Neural progenitor cell (in vitro differentiated cells): ENCODE measurements at regions not wholly inside any gene's neighbourhood (a gene's known extent, or its start where the extent isn't known, plus 50 kb on each side); places are given as distances from the start of the nearest gene placed in this dataset.

ENCODE experiments used
- DNase-seq: peaks from one replicate; pipeline ENCODE4 v3.0.0-alpha.2; 2016; ENCODE audit warnings: low spot score
- H2AFZ ChIP-seq: fragments of 200-600 bp; sonication (generic); replicated peaks from 2 replicates; pipeline ENCODE4 v1.6.1; 2016; ENCODE audit warnings: antibody characterized with exemption
- H3F3A ChIP-seq: fragments of 200-600 bp; sonication (generic); 2 replicates; pipeline ENCODE4 v1.6.1; 2016; ENCODE audit warnings: antibody characterized with exemption, low read depth
- H3K27ac ChIP-seq: fragments of 200-600 bp; sonication (generic); 2 replicates; pipeline ENCODE4 v1.5.1; 2016; ENCODE audit warnings: mild to moderate bottlenecking
- H3K27me3 ChIP-seq: fragments of 200-600 bp; sonication (generic); 2 replicates; pipeline ENCODE4 v1.6.1; 2016; ENCODE audit warnings: mild to moderate bottlenecking, moderate library complexity
- H3K36me3 ChIP-seq: fragments of 200-600 bp; sonication (generic); 2 replicates; pipeline ENCODE4 v1.5.1; 2016
- H3K4me1 ChIP-seq: fragments of 200-600 bp; sonication (generic); 2 replicates; pipeline ENCODE4 v1.6.1; 2016; ENCODE audit warnings: mixed run types
- H3K4me2 ChIP-seq: fragments of 200-600 bp; sonication (generic); 2 replicates; pipeline ENCODE4 v1.6.1; 2016
- H3K4me3 ChIP-seq: fragments of 200-600 bp; sonication (generic); 2 replicates; pipeline ENCODE4 v1.5.1; 2016
- H3K79me2 ChIP-seq: fragments of 200-600 bp; sonication (generic); 2 replicates; pipeline ENCODE4 v1.6.1; 2016; ENCODE audit warnings: low read depth
- H3K9ac ChIP-seq: fragments of 200-600 bp; sonication (generic); 2 replicates; pipeline ENCODE4 v1.6.1; 2016
- H3K9me3 ChIP-seq: fragments of 200-600 bp; sonication (generic); 2 replicates; pipeline ENCODE4 v1.5.1; 2016; ENCODE audit warnings: low read depth
- H4K20me1 ChIP-seq: fragments of 200-600 bp; sonication (generic); 2 replicates; pipeline ENCODE4 v1.6.1; 2016; ENCODE audit warnings: low read depth
- H3K27ac Mint-ChIP-seq: 3 replicates; pipeline ENCODE4 v1.8.0; 2021; ENCODE audit warnings: mixed read lengths
- H3K27me3 Mint-ChIP-seq: 2 replicates; pipeline ENCODE4 v1.8.0; 2022; ENCODE audit warnings: low read depth, mild to moderate bottlenecking, inconsistent platforms, moderate library complexity, mixed read lengths; ENCODE audit not compliant: insufficient read depth
- H3K36me3 Mint-ChIP-seq: 3 replicates; pipeline ENCODE4 v1.8.0; 2021; ENCODE audit warnings: mixed read lengths
- H3K4me1 Mint-ChIP-seq: 3 replicates; pipeline ENCODE4 v1.8.0; 2021; ENCODE audit warnings: mixed read lengths
- H3K4me3 Mint-ChIP-seq: 3 replicates; pipeline ENCODE4 v1.8.0; 2021; ENCODE audit warnings: mild to moderate bottlenecking, moderate library complexity, mixed read lengths
- H3K9me3 Mint-ChIP-seq: 3 replicates; pipeline ENCODE4 v1.8.0; 2020; ENCODE audit warnings: mixed read lengths
- CTCF ChIP-seq: fragments of 200-600 bp; sonication (generic); IDR thresholded peaks from 2 replicates; pipeline ENCODE4 v1.5.1; 2017; ENCODE audit warnings: antibody characterized with exemption, mild to moderate bottlenecking
- EZH2 ChIP-seq: fragments of 200-600 bp; sonication (generic); IDR thresholded peaks from 2 replicates; pipeline ENCODE4 v1.6.1; 2017; ENCODE audit warnings: antibody characterized with exemption, mild to moderate bottlenecking, moderate library complexity
- EZH2phosphoT487 ChIP-seq: fragments of 200-600 bp; sonication (generic); IDR thresholded peaks from 2 replicates; pipeline ENCODE4 v1.6.1; 2017; ENCODE audit warnings: antibody characterized with exemption

- Histone ChIP-seq H3K27me3 (no peaks in the 10 kb centered on the region), H3K79me2 (no peaks in the 10 kb centered on the region), H3K27ac (no peak overlapping the region), H2AFZ (no peak overlapping the region), H3K36me3 (no peaks in the 10 kb centered on the region), H3K4me1 (no peaks in the 10 kb centered on the region), H4K20me1 (no peaks in the 10 kb centered on the region), H3K9me3 (no peaks in the 10 kb centered on the region), H3F3A (no peaks in the 10 kb centered on the region), H3K4me3 (no peak overlapping the region), H3K4me2 (no peak overlapping the region), H3K9ac (no peak overlapping the region)
- no peaks in the 10 kb centered on the region for H3K36me3 Mint-ChIP-seq
- no peak for TF ChIP-seq EZH2phosphoT487
- TF ChIP-seq CTCF, result no peak
- no peak for TF ChIP-seq EZH2
- H3K4me1 Mint-ChIP-seq, result no peaks in the 10 kb centered on the region
- no peak overlapping the region for H3K4me3 Mint-ChIP-seq
- H3K27me3 Mint-ChIP-seq, result no peaks in the 10 kb centered on the region
- H3K9me3 Mint-ChIP-seq, result peaks cover 7% of the 10 kb centered on the region
- no peak overlapping the region for H3K27ac Mint-ChIP-seq
- DNase-seq, result no peak
Observed at GRCh38 chr14:85165094-85165493, 364.9 kb upstream of the FLRT2 start.

GRCh38 chr14:85169381-85169780 is 360.6 kb upstream of the FLRT2 start:
- no peaks in the 10 kb centered on the region for H3K9me3 ChIP-seq
- H2AFZ ChIP-seq, result no peak overlapping the region
- H3K36me3 ChIP-seq, result no peaks in the 10 kb centered on the region
- H3K27me3 Mint-ChIP-seq, result no peaks in the 10 kb centered on the region
- H3K4me1 ChIP-seq, result no peaks in the 10 kb centered on the region
- H4K20me1 ChIP-seq, result no peaks in the 10 kb centered on the region
- no peak overlapping the region for H3K4me3 ChIP-seq
- H3K4me3 Mint-ChIP-seq, result no peak overlapping the region
- no peaks in the 10 kb centered on the region for H3K9me3 Mint-ChIP-seq
- H3K9ac ChIP-seq, result no peak overlapping the region
- H3K27ac Mint-ChIP-seq, result no peak overlapping the region
- no peaks in the 10 kb centered on the region for H3F3A ChIP-seq
- H3K79me2 ChIP-seq, result no peaks in the 10 kb centered on the region
- no peaks in the 10 kb centered on the region for H3K4me1 Mint-ChIP-seq
- DNase-seq, result no peak
- H3K4me2 ChIP-seq, result no peak overlapping the region
- no peak overlapping the region for H3K27ac ChIP-seq
- no peaks in the 10 kb centered on the region for H3K36me3 Mint-ChIP-seq
- TF ChIP-seq EZH2phosphoT487 (no peak), EZH2 (no peak), CTCF (no peak)
- H3K27me3 ChIP-seq, result no peaks in the 10 kb centered on the region

- H3F3A ChIP-seq, result no peaks in the 10 kb centered on the region
- H3K79me2 ChIP-seq, result no peaks in the 10 kb centered on the region
- H4K20me1 ChIP-seq, result no peaks in the 10 kb centered on the region
- no peak overlapping the region for H2AFZ ChIP-seq
- Mint-ChIP-seq H3K4me1 (no peaks in the 10 kb centered on the region), H3K27me3 (no peaks in the 10 kb centered on the region), H3K36me3 (no peaks in the 10 kb centered on the region), H3K9me3 (no peaks in the 10 kb centered on the region), H3K27ac (no peak overlapping the region), H3K4me3 (no peak overlapping the region)
- H3K4me3 ChIP-seq, result no peak overlapping the region
- H3K27ac ChIP-seq, result no peak overlapping the region
- no peaks in the 10 kb centered on the region for H3K9me3 ChIP-seq
- H3K4me1 ChIP-seq, result no peaks in the 10 kb centered on the region
- DNase-seq, result no peak
- H3K36me3 ChIP-seq, result no peaks in the 10 kb centered on the region
- TF ChIP-seq CTCF (no peak), EZH2 (no peak), EZH2phosphoT487 (no peak)
- H3K9ac ChIP-seq, result no peak overlapping the region
- H3K4me2 ChIP-seq, result no peak overlapping the region
- H3K27me3 ChIP-seq, result no peaks in the 10 kb centered on the region
Observed at GRCh38 chr14:85172290-85172689, 357.7 kb upstream of the FLRT2 start.
